H1 (cell line): ENCODE measurements at regions not wholly inside any gene's neighbourhood (a gene's known extent, or its start where the extent isn't known, plus 50 kb on each side); places are given as distances from the start of the nearest gene placed in this dataset.

Source experiments
- ASH2L ChIP-seq: fragments of 200-600, 300-600 bp; sonication (generic); IDR thresholded peaks from one replicate; pipeline ENCODE4 v1.7.1; 2017; ENCODE audit warnings: low read length
- BRCA1 ChIP-seq: IDR thresholded peaks from 2 replicates; pipeline ENCODE4 v1.6.1; 2012; ENCODE audit warnings: low read depth, low read length, improper control_type of control experiment
- CHD1 ChIP-seq: IDR thresholded peaks from 2 replicates; pipeline ENCODE4 v1.6.1; 2012; ENCODE audit warnings: low read depth, low read length, improper control_type of control experiment
- HDAC6 ChIP-seq: IDR thresholded peaks from one replicate; pipeline ENCODE4 v1.7.1; 2012; ENCODE audit warnings: low read depth, mild to moderate bottlenecking, inconsistent platforms, low read length, moderate library complexity
- RAD21 ChIP-seq, 2 experiments: IDR thresholded peaks in 1 of 2; conservative IDR thresholded peaks in 1 of 2; 2 replicates each; pipeline ENCODE4 v1.6.1; 2011; ENCODE audit warnings: low read depth in 2 of 2, low read length in 2 of 2, improper control_type of control experiment in 1 of 2, inconsistent platforms in 1 of 2, mild to moderate bottlenecking in 1 of 2, moderate library complexity in 1 of 2
- RFX5 ChIP-seq: IDR thresholded peaks from 2 replicates; pipeline ENCODE4 v1.6.1; 2011; ENCODE audit warnings: low read depth, low read length, improper control_type of control experiment, borderline replicate concordance
- RNF2 ChIP-seq: fragments of 200-900, 300-1000 bp; sonication (generic); IDR thresholded peaks from 2 replicates; pipeline ENCODE4 v1.7.1; 2016; ENCODE audit warnings: borderline replicate concordance, low read depth, mild to moderate bottlenecking, antibody characterized with exemption, low read length; ENCODE audit not compliant: poor library complexity, severe bottlenecking; ENCODE audit errors: missing control alignments
- SIN3A ChIP-seq, 2 experiments: IDR thresholded peaks in 1 of 2; conservative IDR thresholded peaks in 1 of 2; 2 replicates each; pipeline ENCODE4 v1.6.1; 2011 to 2012; ENCODE audit warnings: low read length in 2 of 2, improper control_type of control experiment in 1 of 2, low read depth in 1 of 2, mild to moderate bottlenecking in 1 of 2
- SIRT6 ChIP-seq: IDR thresholded peaks from one replicate; pipeline ENCODE4 v1.7.1; 2012; ENCODE audit warnings: low read length, inconsistent platforms
- TAF7 ChIP-seq: optimal IDR thresholded peaks from 2 replicates; pipeline ENCODE3; 2011; ENCODE audit warnings: low read depth, mild to moderate bottlenecking, inconsistent platforms, low read length, moderate library complexity, borderline replicate concordance

- TF ChIP-seq SIRT6 (no peak), TAF7 (no peak), HDAC6 (no peak), ASH2L (no peak), RNF2 (no peak), CHD1 (no peak), BRCA1 (no peak), SIN3A (conservative IDR thresholded peaks at IDR 0.05 in 1 of 2, IDR thresholded peaks at IDR 0.05 in 1 of 2; ENCODE audit: low read depth in 1 of 2, low read length in 2 of 2) (no peak), RAD21 (IDR thresholded peaks at IDR 0.05 in 1 of 2, conservative IDR thresholded peaks at IDR 0.05 in 1 of 2; ENCODE audit: low read depth in 2 of 2, low read length in 2 of 2) (no peak), RFX5 (no peak)
- TF ChIP-seq, all 59 proteins: peak for 0
Observed at GRCh38 chr2:185895828-185896693, 157.5 kb downstream of the FSIP2 start (continued).
